Activated CD4-positive, alpha-beta T cell treated with anti-CD3 and anti-CD28 coated beads for 4 hours (primary cell): ENCODE measurements at regions not wholly inside any gene's neighbourhood (a gene's known extent, or its start where the extent isn't known, plus 50 kb on each side); places are given as distances from the start of the nearest gene placed in this dataset.
"Not testable (repeated sequence)": the region's sequence is repeated elsewhere in the genome, so short reads cannot be mapped to it uniquely, and the experiment has no call there.

Experiments
- DNase-seq, 2 donors: peaks; one replicate each; pipeline ENCODE4 v3.0.0-alpha.2; 2020

DNA sequence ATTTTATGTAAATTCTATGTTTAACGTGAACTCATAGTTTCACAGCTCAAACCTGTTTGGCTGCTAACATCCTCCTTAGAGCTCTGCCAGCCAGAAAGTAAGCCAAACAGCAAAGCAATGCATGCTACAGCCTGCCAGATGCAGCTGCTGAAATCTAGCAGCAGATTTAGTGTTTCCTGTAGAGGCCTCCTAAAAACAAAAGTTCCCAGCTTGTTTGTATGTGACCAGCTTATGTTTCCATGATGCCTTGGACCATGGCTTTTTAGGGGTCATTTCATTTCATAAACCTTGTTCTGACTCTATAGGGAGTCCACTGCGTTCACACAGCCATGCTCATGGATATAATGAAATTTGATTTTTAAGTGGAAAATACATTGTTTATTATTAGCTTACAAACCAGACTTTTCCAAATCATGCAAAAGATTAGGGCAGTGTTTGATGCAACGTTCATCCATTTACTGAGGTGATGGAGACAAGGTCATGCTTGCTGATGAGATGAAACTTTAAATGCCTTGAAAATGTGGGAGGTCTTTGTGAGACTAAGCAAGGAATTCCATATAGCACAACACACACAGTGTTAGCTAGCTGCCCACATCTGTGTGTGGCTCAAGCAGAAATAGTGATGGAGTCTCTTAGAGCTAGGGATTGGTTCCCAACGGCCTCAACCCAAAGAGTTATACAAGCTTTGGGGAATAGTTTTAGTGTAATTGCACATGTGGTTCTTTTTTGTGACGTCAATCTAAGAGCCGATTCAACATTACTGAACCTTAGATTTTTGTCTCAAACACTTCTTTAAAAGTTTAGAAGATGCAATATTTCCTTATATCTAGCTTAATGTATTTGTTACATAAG is 157.5 kb upstream of the LRIG3 start:
- DNase-seq, result no peak

DNA sequence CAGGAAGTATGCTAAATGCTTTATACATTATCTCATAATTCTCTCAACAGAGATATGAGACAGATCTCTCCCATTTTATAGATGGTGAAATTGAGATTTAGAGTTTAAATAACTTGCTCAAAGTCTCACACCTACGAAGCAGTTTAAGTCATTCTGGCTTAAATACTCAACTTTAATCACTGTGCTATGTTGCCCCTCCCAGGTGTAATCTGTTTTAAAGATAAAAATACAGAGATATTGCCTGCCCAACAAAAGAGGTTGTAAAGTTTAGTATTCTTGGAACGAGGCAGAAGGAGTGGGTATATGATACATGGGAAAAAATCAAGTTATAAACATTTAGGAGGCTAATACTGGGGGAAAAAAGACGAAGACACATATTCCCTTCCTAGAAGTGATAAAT is 156.8 kb upstream of the LRIG3 start:
- no peak for DNase-seq

DNA sequence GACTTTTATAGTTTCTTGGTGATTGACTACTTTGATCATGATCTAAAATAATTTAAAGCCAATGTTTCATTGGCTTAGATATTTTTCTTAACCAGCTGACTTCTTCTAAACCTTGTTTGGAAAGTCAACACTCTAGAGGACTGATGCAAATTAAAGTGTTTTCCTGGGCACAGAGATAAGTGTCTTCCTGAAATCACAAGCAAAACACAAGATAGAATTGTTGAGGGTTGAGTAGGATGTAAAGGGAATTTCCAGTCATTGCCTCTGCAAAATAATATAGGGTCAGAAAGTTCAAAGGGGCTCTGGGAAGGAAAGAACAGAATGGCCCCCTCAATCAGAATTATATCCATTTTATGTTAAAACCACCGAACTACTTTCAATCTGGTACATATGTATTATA is 156.3 kb upstream of the LRIG3 start:
- DNase-seq, result no peak

DNA sequence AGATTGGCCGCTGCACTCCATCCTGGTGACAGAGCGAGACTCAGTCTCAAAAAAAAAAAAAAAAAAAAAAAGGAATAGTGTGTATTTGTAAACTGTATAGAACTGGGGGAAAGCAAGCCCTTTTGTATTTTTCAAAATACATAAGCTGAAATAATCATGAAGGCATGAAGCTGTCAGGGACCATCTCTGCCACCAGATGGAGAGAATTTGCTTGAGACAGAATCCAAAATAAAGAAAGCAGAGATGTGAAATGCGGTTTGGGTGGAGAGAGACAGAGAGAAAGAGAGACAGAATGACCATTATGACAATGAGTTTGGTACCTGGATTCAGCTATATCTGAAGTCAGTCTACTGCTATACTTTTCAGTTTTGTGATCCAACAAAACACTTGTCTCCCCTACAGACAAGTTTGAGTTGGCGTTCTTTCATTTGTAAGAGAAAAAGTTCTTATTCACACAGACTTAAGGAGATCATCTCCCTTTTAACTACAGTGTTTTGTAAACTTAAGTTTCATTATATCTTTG is 155.7 kb upstream of the LRIG3 start:
- DNase-seq, result no peak

DNA sequence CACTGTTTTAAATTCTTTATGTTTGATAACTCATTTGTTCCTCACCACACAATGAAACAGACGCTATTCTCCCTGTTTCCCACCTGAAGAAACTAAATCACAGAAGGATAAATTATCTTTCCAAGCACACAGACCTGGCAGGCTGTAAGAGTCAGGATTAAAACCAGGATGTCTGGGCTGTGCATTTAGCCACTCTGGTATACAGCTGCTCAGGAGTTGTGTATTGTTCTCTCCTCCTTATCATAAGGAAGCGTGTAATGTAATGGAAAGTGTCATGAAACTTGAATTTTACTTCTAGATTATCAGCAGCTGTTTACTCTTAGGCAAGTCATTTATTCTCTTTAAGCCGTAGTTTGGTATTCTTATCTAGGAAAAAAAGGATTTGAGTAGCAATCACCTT is 154.8 kb upstream of the LRIG3 start:
- no peak for DNase-seq

DNA sequence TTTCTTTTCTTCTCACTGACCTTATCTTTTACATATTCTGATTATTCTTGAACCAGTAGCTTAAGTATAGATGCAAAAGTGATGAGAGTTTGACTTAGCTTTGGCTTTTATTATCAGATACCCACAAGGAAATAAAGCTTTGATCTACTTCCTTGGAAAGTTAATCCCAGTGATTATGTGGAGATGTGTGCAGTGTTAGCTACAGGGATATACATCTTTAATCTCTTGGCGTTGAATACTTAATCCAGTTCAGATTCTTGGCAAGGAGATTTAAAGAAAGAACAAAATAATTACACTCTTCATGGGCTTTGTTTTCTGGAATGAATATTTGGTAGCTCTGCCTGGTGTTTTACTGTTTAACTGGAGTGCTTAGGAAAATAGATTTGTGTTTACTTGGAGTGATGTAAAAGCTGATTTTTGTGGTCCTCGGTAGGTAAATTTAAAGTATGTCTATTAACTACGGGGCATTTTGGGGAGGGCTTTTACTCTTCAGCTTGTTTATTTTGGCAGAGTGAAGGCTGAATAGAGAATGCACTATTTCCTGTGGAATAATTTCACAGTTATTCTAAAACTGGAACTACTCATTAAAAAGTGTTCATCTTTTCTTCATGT is 150.1 kb upstream of the LRIG3 start:
- DNase-seq, result no peak

DNA sequence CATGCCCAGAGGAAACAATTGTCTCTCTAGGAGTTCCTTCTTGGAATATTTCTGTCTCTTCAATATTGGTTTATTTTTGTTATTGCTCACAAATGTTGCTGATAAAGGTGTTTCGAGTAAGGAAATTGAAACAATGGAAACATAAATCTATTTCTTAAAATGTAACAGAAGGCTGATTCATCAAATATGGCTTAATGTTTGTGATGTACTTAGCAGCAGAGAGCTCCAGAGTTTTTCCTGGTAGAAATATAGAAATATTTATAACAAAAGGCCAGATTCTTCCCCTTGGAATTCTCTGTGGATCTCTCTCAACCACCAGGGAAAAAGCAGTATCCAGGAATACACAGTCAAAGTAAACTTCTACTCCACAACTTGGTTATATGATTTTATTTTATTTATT is 149.2 kb upstream of the LRIG3 start:
- DNase-seq, result no peak

DNA sequence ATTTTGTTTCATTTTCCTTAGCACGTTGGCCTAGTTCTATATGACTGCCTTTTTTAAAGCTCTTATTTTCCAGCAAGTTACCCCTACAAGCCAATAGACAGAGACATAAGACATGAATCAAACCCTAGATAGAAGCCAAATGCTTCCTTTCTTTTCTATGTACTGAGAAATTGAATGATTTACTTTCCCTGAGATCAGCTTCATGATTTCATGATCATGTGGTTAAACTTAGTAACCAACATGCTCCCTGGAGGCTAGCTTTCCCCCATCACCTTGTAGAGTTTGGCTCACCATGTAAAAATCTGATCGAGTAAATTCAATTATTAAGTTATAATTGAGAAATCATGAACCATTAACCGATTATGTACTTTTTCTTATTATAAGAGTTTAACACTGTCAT is 148.1 kb upstream of the LRIG3 start:
- no peak for DNase-seq

DNA sequence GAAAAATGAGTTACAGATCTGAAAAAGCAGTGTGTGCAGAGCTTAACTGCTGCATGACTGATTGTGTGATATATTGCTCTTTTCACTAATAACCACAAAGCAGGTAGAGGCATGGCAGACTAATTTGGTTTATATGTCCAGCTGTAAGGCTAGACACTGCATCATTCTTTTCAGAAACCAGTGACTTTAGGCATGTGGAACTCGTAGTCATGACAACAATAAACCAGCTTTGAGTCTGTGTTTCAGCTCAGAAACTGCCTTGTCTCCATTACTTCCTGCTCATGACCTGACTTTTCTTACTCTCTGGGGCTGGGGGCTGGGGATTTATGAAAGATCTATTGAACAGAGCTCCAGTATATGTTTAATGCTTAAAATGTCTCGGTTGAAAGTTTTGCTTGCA is 146.8 kb upstream of the LRIG3 start:
- no peak for DNase-seq

DNA sequence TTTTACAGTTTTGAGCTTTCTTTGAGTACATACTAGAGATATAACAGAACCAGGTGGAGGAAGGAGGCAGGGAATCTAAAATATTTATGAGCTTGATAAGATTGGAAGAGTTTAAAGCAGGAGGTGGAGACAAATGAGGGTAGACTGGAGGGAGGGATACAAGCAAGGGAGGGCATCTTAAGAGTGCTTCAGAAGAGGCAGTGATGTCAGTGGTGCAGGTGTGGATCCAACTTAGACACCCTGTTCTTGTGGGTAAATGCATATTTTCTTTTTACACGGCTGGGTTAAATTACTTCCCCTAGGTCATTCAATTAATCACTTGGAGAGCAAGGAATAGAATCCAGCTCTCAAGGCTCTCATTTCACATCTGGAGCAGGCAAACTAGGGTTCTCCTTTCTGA is 146.1 kb upstream of the LRIG3 start:
- DNase-seq, result no peak

DNA sequence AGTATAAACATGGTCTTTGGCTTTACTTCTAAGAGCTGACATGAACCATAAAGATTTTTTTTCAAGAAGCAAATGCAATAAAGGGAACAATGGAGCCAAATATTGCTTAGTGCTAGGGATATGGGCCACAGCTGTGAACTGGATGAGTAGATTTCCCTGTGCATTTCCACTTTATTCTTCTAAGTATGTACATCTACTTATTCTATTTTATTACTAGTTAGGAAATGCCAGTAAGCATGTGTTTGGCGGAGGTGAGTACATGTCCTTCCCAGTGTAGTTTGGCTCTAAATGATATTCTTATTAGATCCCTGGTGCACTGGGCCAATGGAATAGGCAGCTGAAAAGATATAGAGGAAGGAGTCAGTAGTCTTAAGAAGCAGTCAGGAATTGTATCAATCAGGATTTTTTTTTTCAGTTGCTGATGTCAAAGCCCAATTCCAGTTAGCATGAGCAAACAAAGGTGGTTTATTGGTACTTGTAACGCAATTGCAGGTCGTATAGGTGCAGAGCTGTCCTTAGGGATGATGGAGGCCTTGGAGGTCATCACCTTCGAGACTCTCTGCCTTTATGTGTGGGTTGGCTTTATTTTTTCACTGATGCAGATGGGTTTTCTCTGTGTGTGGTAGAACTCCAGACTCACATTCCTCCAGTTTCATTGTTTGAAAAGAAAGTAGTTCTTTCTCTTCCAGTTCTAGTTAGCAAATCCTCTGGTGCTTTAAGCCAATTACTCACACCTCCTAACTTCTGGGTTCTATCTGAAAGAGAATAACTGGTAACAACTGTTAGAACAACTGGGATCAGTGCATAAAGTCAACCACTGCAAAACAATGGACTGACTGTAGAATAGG is 139.0 kb upstream of the LRIG3 start:
- no peak for DNase-seq

DNA sequence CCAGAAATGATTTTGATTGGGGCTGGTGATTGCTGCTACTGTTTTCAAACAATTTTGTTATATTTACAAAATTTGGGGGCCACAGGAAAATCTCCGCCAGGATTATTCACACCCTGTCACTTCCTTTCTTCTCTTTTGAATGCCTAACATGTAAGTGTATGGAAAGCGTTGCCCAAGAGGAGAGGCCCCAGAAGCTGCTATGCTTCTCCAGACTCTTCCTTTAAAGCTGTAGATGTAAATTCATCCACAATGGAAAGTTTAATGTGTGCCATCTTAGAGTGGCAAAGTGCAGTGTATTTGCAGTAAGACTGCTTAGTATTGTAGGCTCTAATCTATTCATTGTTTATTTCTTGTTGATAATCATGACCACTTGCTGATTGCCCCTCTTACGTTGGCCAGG is 136.7 kb upstream of the LRIG3 start:
- no peak for DNase-seq

DNA sequence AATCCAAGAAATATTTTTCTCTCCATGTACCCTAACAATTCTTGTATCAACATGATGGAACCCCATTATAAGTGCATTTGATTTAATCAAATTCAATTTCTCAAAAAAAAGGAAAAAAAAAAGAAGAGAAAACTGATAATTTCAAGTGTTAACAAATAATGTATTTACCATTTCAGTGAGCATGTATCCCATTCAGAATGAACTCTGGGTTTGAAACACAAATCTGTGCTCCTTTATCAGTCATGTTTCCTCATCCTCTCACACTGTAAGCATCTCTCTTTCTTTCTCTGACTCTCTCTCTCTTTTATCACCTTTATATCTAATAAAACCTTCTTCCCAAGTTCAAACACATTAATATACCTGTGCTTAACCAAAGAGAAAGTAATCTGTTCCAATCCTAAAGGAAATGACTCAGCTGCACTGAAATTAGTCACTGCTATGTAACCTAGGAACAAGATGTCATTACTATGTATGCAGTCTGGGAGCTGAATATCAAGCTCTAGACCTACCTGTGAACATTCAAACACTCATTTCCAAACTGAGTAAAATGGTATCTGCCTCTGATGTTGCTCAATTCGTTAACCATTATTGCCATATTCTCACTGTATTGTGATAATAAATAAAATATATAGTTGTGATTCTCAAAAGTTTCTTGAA is 135.0 kb upstream of the LRIG3 start:
- no peak for DNase-seq

DNA sequence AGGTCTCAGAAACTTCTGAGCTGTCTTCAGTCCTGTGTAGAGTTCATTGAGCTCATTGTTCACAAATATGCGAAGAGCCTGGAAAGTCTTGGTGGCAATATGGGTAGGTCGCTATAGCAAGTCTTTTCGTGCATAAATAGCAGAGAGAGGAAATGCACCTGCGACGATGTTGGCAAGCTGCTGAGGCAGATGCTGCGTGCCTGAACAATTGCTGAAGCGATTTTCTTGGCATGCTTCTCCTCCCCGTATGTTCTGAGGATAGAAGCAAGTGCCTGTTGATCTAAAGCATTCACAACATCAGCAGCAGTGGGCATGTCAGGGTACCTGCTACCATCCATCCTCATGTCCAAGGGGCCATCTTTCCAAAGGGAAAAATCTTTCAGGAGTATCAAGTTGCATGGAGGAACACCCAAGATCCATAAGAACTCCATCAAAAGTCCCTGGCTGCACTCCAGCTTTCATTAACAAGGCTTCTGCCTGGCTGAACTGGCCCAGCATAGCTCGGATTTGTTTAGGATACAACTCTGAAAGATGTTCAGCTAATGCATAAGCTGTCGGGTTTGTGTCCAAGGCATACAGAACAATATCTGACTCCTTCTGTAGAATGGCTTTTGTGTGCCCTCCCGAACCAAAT is 133.1 kb upstream of the LRIG3 start:
- DNase-seq, result not testable (repeated sequence)

DNA sequence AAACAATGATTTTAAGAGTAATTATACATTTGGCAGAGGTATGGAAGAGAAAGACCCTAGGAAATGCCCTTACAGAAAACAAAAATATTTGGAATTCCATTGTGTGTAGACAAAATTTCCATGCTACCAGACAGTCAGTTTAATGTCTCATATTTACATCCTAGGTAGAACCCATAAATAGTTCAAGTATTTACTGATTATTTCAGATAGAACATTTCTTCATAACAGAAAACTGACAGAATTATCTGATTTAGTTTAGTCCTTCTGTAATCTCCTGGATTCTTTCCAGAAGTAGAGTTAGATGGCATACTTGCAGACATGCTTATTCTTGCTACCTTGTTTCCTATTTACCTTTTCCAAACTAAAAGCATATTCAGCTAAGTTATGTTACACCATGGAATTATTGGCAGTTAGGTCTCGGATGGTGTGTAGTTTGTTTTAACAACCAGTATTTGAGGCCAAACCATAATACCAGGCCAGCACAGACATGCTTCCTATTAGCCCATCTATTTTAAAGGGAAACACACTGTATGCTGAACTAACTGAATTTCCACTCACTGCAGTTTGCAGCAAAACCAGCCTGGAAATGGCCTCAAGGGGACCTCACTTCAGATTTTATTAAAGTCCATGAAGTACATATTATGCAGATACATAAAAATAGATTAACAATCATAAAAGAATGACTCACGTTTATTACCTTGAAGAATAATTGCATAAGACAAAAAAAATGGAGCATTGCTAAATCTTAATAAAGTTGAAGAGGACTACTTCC is 126.6 kb upstream of the LRIG3 start:
- DNase-seq, result no peak

DNA sequence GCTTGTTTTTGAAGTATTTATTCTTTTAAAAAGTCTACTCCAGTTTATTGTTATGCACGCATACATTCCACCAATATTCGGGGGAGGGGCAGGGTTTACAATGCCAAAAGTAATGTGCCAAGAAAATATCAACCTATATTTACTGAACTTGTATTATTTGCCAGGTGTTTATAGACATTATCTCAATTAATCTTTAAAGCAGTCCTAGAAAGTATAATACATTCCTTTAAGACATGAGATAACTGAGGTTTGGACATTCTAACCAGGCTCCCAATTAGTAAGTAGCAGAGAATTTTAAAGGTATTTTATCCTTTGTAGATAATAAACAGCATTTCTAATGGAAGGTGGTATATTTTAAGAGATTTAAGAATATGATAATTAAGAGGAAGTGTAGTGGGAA is 124.5 kb upstream of the LRIG3 start:
- DNase-seq, result no peak

DNA sequence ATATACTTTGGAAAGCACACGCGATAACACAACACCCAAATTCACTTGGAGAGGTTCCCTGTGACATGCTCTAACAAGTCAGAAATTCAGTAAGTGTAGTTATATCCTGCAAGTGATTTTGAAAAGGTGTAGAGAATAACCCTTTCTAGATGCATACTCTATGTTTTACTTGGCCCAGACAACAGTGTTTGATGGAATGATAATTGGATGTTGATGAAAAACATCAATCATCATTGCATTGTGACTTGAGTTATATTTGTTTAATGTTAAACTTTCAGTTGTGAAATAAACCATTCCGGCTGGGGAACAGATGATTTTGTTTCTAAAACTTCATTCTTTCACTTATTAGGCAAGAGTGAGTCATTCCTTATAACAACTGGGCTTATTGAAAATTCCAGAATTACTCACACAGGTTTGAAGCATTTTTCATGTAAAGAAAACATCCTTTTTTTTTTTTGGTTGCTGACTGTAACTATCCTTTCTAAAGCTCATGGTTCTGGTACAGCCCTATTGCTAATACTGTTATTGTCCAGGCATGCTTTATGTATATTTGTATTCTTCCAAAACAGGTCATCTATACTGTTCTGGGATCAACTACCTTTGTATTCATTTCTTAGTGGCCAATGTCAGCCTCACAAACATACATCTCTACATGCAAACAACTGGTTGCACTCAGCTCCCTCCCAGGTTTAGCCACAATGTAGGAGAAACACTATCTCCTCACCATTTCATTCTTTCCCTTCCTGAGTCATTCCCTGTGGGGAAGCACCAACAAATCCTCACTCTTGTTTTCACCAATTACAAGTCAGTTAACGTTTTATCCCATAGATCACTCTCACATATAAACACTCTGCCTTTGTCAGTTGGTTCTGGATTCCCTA is 121.2 kb upstream of the LRIG3 start:
- DNase-seq, result no peak

DNA sequence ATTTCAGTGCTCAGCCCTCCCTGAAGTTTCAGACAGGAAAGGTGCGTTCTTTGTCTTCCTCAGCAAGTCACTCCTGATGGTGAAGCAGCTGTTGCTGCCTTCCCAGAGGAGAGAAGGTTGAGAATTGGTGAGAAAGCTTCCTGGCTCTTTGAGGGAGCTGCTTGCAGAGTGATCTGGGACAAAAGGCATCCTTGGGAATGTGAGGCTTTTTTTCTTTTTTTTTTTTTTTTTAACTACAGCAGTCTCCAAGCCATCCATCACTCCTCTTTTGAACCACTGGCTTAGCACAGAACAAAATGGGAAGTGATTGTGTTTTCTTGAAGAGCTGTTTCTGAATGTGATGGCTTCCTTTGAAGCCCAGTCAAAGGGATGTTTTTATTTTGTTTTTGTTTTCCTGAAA is 120.4 kb upstream of the LRIG3 start:
- no peak for DNase-seq

DNA sequence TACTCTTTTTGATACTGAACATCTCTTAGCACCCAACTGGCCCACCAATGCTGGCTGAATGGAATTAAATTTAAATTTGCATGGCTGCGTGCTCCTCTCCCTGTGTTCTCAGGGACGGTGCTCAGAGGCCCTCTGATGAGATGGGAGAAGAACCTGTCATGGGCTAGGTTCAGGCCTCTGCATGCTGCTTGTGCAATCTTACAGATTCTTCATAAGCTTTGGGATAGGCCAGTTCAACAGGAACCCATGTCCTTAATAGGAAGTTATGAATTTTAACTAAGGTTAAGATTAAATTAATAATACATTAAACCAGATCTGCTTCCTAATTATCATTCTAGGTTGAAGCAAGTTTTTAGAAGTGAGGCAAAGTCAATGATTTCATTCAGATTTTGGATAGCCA is 119.7 kb upstream of the LRIG3 start:
- no peak for DNase-seq

DNA sequence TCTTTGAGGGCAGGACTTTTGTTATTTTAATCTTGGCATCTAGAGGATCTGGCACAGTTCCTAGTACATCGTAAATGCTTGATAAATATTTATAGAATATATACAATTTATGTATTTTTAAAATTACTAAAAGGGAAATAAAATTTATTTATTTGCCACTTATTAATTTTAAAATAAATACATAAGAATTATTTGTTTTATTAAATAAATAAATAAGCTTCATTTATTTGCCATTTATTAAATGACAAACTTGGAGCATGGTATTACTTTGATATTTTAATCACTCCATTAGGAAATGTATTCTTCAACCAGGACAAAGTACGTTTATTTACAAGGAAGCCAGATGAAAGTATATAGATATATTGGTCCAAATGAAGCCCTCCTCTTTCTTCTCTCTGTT is 118.7 kb upstream of the LRIG3 start:
- DNase-seq, result no peak
